Fibroblast of the aortic adventitia (primary cell): ENCODE measurements at regions not wholly inside any gene's neighbourhood (a gene's known extent, or its start where the extent isn't known, plus 50 kb on each side); places are given as distances from the start of the nearest gene placed in this dataset.
A peak's percentile ranks its signal among the peaks of the same experiment; 100 is the strongest.

Experiments used
- DNase-seq: peaks from one replicate; pipeline ENCODE4 v3.0.0-alpha.2; 2010; ENCODE audit warnings: low read depth
- H3K4me3 ChIP-seq: 2 replicates; pipeline ENCODE4 v1.5.1; 2011; ENCODE audit warnings: low read depth, mild to moderate bottlenecking, control low read depth, low read length, moderate library complexity
- CTCF ChIP-seq: IDR thresholded peaks from 2 replicates; pipeline ENCODE4 v1.5.1; 2011; ENCODE audit warnings: mild to moderate bottlenecking, low read length, control low read depth, inconsistent platforms; ENCODE audit not compliant: insufficient read depth

GRCh38 chr1:98333406-98333805, 328.1 kb upstream of the SNX7 start:
- H3K4me3 ChIP-seq: no peak overlapping the region
- no peak for TF ChIP-seq CTCF

GRCh38 chr1:98331718-98332311, 329.7 kb upstream of the SNX7 start:
- TF ChIP-seq CTCF: no peak
- H3K4me3 ChIP-seq: no peak overlapping the region
- peak; percentile 27 for DNase-seq

More at GRCh38 chr1:98333406-98333805, 328.1 kb upstream of the SNX7 start:
- no peak for DNase-seq

GRCh38 chr1:98331243-98331642, 330.3 kb upstream of the SNX7 start:
- no peak for TF ChIP-seq CTCF
- peak; percentile 37 for DNase-seq
- H3K4me3 ChIP-seq: no peak overlapping the region

GRCh38 chr1:98330224-98330623, 331.3 kb upstream of the SNX7 start:
- TF ChIP-seq CTCF: no peak
- DNase-seq: no peak
- no peak overlapping the region for H3K4me3 ChIP-seq

GRCh38 chr1:98328855-98329254, 332.7 kb upstream of the SNX7 start:
- H3K4me3 ChIP-seq: no peak overlapping the region
- TF ChIP-seq CTCF: no peak

GRCh38 chr1:98327220-98327861, 334.2 kb upstream of the SNX7 start:
- DNase-seq: peak; percentile 84
- no peak overlapping the region for H3K4me3 ChIP-seq
- no peak for TF ChIP-seq CTCF

More at GRCh38 chr1:98328855-98329254, 332.7 kb upstream of the SNX7 start:
- DNase-seq: no peak
